ENCODE measurements at regions not wholly inside any gene's neighbourhood (a gene's known extent, or its start where the extent isn't known, plus 50 kb on each side); places are given as distances from the start of the nearest gene placed in this dataset.

DNA sequence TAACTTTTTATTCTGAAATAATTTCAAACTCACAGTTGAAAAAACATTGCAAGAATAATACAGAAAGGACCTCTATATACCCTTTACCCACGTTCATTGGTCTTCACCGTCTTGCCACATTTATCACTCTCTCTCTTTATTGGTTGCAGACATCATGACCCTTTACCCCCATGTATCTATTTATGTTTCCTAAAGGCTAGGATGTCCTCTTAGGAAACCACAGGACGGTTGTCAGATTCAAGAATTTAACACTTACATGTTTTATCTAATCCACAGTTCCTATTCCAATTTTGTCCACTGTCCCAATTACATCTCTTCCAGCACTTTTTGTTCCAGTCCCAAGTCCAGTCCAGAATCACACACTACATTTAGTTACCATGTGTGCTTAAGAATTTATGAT, 67.6 kb upstream of the FGFR2 start:
- no peak for TF ChIP-seq EED (IDR thresholded peaks at IDR 0.05; ENCODE audit: low read depth)
- no peak for TF ChIP-seq RCOR1 (conservative IDR thresholded peaks at IDR 0.05; ENCODE audit: low read depth, low read length)
- no peak for TF ChIP-seq FOXK2 (IDR thresholded peaks at IDR 0.05)
- no peak for TF ChIP-seq CHD4 (IDR thresholded peaks at IDR 0.05)
- no peak for TF ChIP-seq POLR2AphosphoS5 (IDR thresholded peaks at IDR 0.05; ENCODE audit: low read length)
- no peak for TF ChIP-seq GABPA (IDR thresholded peaks at IDR 0.05; ENCODE audit: low read depth)
- no peak for TF ChIP-seq EZH2 (IDR thresholded peaks at IDR 0.05; ENCODE audit: borderline replicate concordance, control insufficient read depth, low read depth, low read length)
- TF ChIP-seq, protein P1, sequence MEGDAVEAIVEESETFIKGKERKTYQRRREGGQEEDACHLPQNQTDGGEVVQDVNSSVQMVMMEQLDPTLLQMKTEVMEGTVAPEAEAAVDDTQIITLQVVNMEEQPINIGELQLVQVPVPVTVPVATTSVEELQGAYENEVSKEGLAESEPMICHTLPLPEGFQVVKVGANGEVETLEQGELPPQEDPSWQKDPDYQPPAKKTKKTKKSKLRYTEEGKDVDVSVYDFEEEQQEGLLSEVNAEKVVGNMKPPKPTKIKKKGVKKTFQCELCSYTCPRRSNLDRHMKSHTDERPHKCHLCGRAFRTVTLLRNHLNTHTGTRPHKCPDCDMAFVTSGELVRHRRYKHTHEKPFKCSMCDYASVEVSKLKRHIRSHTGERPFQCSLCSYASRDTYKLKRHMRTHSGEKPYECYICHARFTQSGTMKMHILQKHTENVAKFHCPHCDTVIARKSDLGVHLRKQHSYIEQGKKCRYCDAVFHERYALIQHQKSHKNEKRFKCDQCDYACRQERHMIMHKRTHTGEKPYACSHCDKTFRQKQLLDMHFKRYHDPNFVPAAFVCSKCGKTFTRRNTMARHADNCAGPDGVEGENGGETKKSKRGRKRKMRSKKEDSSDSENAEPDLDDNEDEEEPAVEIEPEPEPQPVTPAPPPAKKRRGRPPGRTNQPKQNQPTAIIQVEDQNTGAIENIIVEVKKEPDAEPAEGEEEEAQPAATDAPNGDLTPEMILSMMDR (IDR thresholded peaks at IDR 0.05 in 2 of 3, conservative IDR thresholded peaks at IDR 0.05 in 1 of 3; ENCODE audit: control insufficient read depth in 2 of 3, extremely low read depth in 1 of 3, insufficient read depth in 1 of 3, low read depth in 3 of 3, low read length in 3 of 3), result no peak
- TF ChIP-seq, protein P2, sequence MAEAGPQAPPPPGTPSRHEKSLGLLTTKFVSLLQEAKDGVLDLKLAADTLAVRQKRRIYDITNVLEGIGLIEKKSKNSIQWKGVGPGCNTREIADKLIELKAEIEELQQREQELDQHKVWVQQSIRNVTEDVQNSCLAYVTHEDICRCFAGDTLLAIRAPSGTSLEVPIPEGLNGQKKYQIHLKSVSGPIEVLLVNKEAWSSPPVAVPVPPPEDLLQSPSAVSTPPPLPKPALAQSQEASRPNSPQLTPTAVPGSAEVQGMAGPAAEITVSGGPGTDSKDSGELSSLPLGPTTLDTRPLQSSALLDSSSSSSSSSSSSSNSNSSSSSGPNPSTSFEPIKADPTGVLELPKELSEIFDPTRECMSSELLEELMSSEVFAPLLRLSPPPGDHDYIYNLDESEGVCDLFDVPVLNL (IDR thresholded peaks at IDR 0.05; ENCODE audit: low read depth, low read length), result no peak
- no peak for TF ChIP-seq SMAD5 (IDR thresholded peaks at IDR 0.05; ENCODE audit: low read depth)
- TF ChIP-seq, protein P3, sequence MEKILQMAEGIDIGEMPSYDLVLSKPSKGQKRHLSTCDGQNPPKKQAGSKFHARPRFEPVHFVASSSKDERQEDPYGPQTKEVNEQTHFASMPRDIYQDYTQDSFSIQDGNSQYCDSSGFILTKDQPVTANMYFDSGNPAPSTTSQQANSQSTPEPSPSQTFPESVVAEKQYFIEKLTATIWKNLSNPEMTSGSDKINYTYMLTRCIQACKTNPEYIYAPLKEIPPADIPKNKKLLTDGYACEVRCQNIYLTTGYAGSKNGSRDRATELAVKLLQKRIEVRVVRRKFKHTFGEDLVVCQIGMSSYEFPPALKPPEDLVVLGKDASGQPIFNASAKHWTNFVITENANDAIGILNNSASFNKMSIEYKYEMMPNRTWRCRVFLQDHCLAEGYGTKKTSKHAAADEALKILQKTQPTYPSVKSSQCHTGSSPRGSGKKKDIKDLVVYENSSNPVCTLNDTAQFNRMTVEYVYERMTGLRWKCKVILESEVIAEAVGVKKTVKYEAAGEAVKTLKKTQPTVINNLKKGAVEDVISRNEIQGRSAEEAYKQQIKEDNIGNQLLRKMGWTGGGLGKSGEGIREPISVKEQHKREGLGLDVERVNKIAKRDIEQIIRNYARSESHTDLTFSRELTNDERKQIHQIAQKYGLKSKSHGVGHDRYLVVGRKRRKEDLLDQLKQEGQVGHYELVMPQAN (conservative IDR thresholded peaks at IDR 0.05), result no peak

Data from GM12878 (cell line).